ENCODE measurements at regions not wholly inside any gene's neighbourhood (a gene's known extent, or its start where the extent isn't known, plus 50 kb on each side); places are given as distances from the start of the nearest gene placed in this dataset.
"Not testable (repeated sequence)": the region's sequence is repeated elsewhere in the genome, so short reads cannot be mapped to it uniquely, and the experiment has no call there.

DNA sequence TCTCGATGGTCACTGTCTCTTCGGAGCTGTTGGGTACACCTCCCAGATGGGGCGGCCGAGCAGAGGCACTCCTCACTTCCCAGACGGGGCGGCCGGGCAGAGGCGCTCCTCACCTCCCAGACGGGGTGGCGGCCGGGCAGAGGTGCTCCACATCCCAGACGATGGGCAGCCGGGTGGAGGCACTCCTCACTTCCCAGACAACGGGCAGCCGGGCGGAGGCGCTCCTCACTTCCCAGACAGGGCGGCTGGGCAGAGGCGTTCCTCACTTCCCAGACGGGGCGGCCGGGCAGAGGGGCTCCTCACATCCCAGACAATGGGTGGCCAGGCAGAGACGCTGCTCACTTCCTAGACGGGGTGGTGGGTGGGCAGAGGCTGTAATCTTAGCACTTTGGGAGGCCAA, 112.6 kb upstream of the EGR2 start:
- TF ChIP-seq POLR2A (IDR thresholded peaks at IDR 0.05) = not testable (repeated sequence)
- TF ChIP-seq, protein P1, sequence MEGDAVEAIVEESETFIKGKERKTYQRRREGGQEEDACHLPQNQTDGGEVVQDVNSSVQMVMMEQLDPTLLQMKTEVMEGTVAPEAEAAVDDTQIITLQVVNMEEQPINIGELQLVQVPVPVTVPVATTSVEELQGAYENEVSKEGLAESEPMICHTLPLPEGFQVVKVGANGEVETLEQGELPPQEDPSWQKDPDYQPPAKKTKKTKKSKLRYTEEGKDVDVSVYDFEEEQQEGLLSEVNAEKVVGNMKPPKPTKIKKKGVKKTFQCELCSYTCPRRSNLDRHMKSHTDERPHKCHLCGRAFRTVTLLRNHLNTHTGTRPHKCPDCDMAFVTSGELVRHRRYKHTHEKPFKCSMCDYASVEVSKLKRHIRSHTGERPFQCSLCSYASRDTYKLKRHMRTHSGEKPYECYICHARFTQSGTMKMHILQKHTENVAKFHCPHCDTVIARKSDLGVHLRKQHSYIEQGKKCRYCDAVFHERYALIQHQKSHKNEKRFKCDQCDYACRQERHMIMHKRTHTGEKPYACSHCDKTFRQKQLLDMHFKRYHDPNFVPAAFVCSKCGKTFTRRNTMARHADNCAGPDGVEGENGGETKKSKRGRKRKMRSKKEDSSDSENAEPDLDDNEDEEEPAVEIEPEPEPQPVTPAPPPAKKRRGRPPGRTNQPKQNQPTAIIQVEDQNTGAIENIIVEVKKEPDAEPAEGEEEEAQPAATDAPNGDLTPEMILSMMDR (IDR thresholded peaks at IDR 0.05) = not testable (repeated sequence)
